SK-N-SH (cell line): ENCODE measurements at regions not wholly inside any gene's neighbourhood (a gene's known extent, or its start where the extent isn't known, plus 50 kb on each side); places are given as distances from the start of the nearest gene placed in this dataset.

Experiments
- CTCF ChIA-PET: fragments of 300-600, 350-600 bp; formaldehyde crosslinking; extraction: SDS; loops from one replicate; lab custom pipeline; 2021; lab: Yijun Ruan, JAX
- POLR2A ChIA-PET: fragments of 350-600 bp; sonication (Branson Sonifier 250); formaldehyde crosslinking; extraction: SDS; loops from one replicate; lab custom pipeline; 2020; ENCODE audit warnings: antibody characterized with exemption, inconsistent platforms; lab: Yijun Ruan, JAX
- DNase-seq: peaks from one replicate; pipeline ENCODE4 v3.0.0; 2012
- H2AFZ ChIP-seq: fragments of 200-600 bp; sonication (generic); 2 replicates; pipeline ENCODE4 v1.8.1; 2016; ENCODE audit warnings: antibody characterized with exemption, mild to moderate bottlenecking, low read depth
- H3F3A ChIP-seq: fragments of 200-600 bp; sonication (generic); replicated peaks from 2 replicates; pipeline ENCODE3; 2016; ENCODE audit warnings: antibody characterized with exemption, mild to moderate bottlenecking; ENCODE audit not compliant: insufficient read depth
- H3K27ac ChIP-seq, 2 experiments: fragments of 200-500 bp in 1 of 2; fragments of 200-600 bp in 1 of 2; sonication (Bioruptor generic) in 1 of 2; sonication (generic), shearing (Covaris generic) in 1 of 2; 2 replicates each; pipeline versions ENCODE4 v1.5.1 to v1.6.1; 2014 to 2016; ENCODE audit warnings: low read depth in 2 of 2, inconsistent platforms in 1 of 2, low read length in 1 of 2, mild to moderate bottlenecking in 1 of 2, mixed read lengths in 1 of 2
- H3K27me3 ChIP-seq: fragments of 200-600 bp; sonication (generic), shearing (Covaris generic); 2 replicates; pipeline ENCODE4 v1.6.1; 2016; ENCODE audit warnings: mixed run types; ENCODE audit not compliant: insufficient read depth
- H3K36me3 ChIP-seq, 2 experiments: fragments of 200-500 bp in 1 of 2; fragments of 200-600 bp in 1 of 2; sonication (Bioruptor generic) in 1 of 2; sonication (generic) in 1 of 2; replicated peaks in 1 of 2; 2 replicates each; pipeline versions ENCODE3 to v1.5.1; 2014 to 2016; ENCODE audit warnings: low read length in 1 of 2, mild to moderate bottlenecking in 1 of 2; ENCODE audit not compliant: insufficient read depth in 2 of 2, control insufficient read depth in 1 of 2
- H3K4me1 ChIP-seq, 2 experiments: fragments of 200-500 bp in 1 of 2; fragments of 200-600 bp in 1 of 2; sonication (Bioruptor generic) in 1 of 2; sonication (generic), shearing (Covaris generic) in 1 of 2; 2 replicates each; pipeline versions ENCODE4 v1.5.1 to v1.6.1; 2014 to 2016; ENCODE audit warnings: low read depth in 1 of 2, low read length in 1 of 2, mixed run types in 1 of 2; ENCODE audit not compliant: insufficient read depth in 2 of 2, control insufficient read depth in 1 of 2
- H3K4me2 ChIP-seq: fragments of 200-600 bp; sonication (generic), shearing (Covaris generic); 2 replicates; pipeline ENCODE4 v1.6.1; 2017; ENCODE audit warnings: mixed run types
- H3K4me3 ChIP-seq, 2 experiments: fragments of 200-500 bp in 1 of 2; fragments of 200-600 bp in 1 of 2; sonication (Bioruptor generic) in 1 of 2; sonication (generic), shearing (Covaris generic) in 1 of 2; 2 replicates each; pipeline versions ENCODE4 v1.5.1 to v1.8.1; 2014 to 2016; ENCODE audit warnings: low read depth in 2 of 2, inconsistent platforms in 1 of 2, low read length in 1 of 2, mild to moderate bottlenecking in 1 of 2, mixed read lengths in 1 of 2, moderate library complexity in 1 of 2
- H3K79me2 ChIP-seq: fragments of 200-600 bp; sonication (generic); 2 replicates; pipeline ENCODE4 v1.8.1; 2017; ENCODE audit warnings: mild to moderate bottlenecking; ENCODE audit not compliant: insufficient read depth
- H3K9ac ChIP-seq: fragments of 200-600 bp; sonication (generic); 2 replicates; pipeline ENCODE4 v1.6.1; 2017; ENCODE audit warnings: mixed run types
- H3K9me2 ChIP-seq: fragments of 200-600 bp; sonication (generic); 2 replicates; pipeline ENCODE4 v1.6.1; 2017; ENCODE audit warnings: mixed run types
- H3K9me3 ChIP-seq: fragments of 200-600 bp; sonication (generic); 2 replicates; pipeline ENCODE4 v1.6.1; 2017; ENCODE audit warnings: mixed run types, mild to moderate bottlenecking, moderate library complexity
- H4K20me1 ChIP-seq: fragments of 200-600 bp; sonication (generic); 2 replicates; pipeline ENCODE4 v1.6.1; 2017; ENCODE audit warnings: mild to moderate bottlenecking, mixed run types; ENCODE audit not compliant: insufficient read depth
- CHD2 ChIP-seq: fragments of 150-350 bp; IDR thresholded peaks from 2 replicates; pipeline ENCODE4 v1.6.1; 2018; ENCODE audit warnings: low read length; ENCODE audit not compliant: partially characterized antibody
- EP300 ChIP-seq, 2 experiments: IDR thresholded peaks; 2 replicates each; pipeline versions ENCODE4 v1.4.0 to v1.6.1; 2012; ENCODE audit warnings: borderline replicate concordance in 1 of 2, low read depth in 1 of 2, low read length in 1 of 2
- GATA2 ChIP-seq: sonication (generic); formaldehyde crosslinking; IDR thresholded peaks from 2 replicates; pipeline ENCODE4 v1.5.0; 2020; ENCODE audit warnings: mild to moderate bottlenecking, missing genetic modification reagents
- JUND ChIP-seq: IDR thresholded peaks from 2 replicates; pipeline ENCODE4 v1.4.0; 2012
- MEF2A ChIP-seq: IDR thresholded peaks from 2 replicates; pipeline ENCODE4 v1.4.0; 2012; ENCODE audit warnings: low read depth, borderline replicate concordance
- MXI1 ChIP-seq: IDR thresholded peaks from 2 replicates; pipeline ENCODE4 v1.6.1; 2012; ENCODE audit warnings: mild to moderate bottlenecking, low read depth, low read length, improper control_type of control experiment
- NRF1 ChIP-seq: IDR thresholded peaks from 2 replicates; pipeline ENCODE4 v1.6.1; 2012; ENCODE audit warnings: low read depth, mild to moderate bottlenecking, low read length
- RCOR1 ChIP-seq: fragments of 150-350 bp; IDR thresholded peaks from 2 replicates; pipeline ENCODE4 v1.6.1; 2017; ENCODE audit warnings: antibody characterized with exemption, low read length
- SMC3 ChIP-seq: IDR thresholded peaks from 2 replicates; pipeline ENCODE4 v1.6.1; 2012; ENCODE audit warnings: low read depth, low read length, improper control_type of control experiment
- TCF12 ChIP-seq: IDR thresholded peaks from 2 replicates; pipeline ENCODE4 v1.4.0; 2012
- WGBS: methylation state at CpG from one replicate; pipeline ENCODE4 v1.1.6; 2017; ENCODE audit warnings: low lambda C conversion rate; 5-methylcytosine and 5-hydroxymethylcytosine counted together
- TF ChIP-seq, protein P1 (sequence below): fragments of 150-350 bp; IDR thresholded peaks from 2 replicates; pipeline ENCODE4 v1.6.1; 2017; ENCODE audit warnings: antibody characterized with exemption, low read length, low read depth, borderline replicate concordance
- TF ChIP-seq, protein P2 (sequence below): IDR thresholded peaks from 2 replicates; pipeline ENCODE4; 2012
- TF ChIP-seq, protein P3 (sequence below): fragments of 150-350 bp; IDR thresholded peaks from 2 replicates; pipeline ENCODE4 v1.6.1; 2016; ENCODE audit warnings: mild to moderate bottlenecking, low read depth, low read length

DNA sequence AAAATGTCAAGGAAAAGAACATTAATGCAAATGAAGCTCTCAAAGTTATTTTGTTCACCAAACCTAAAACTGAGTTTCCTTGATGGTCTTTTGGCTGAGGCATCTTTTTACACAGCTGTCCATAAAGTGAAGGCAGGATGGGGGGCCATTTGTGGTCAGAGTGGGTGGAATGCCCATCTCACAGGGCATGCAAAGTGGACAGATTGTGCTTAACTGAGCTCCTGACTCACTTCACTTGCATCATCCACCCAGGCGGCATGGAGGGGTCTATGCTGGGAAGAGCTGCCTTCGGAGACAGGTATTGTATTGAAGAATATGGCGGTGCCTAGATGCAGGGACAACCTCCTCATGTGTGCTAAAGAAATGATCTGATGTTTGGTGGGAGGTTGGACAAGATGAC, 905.3 kb downstream of the KCNMA1 start (continued):
- TF ChIP-seq JUND, result no peak

DNA sequence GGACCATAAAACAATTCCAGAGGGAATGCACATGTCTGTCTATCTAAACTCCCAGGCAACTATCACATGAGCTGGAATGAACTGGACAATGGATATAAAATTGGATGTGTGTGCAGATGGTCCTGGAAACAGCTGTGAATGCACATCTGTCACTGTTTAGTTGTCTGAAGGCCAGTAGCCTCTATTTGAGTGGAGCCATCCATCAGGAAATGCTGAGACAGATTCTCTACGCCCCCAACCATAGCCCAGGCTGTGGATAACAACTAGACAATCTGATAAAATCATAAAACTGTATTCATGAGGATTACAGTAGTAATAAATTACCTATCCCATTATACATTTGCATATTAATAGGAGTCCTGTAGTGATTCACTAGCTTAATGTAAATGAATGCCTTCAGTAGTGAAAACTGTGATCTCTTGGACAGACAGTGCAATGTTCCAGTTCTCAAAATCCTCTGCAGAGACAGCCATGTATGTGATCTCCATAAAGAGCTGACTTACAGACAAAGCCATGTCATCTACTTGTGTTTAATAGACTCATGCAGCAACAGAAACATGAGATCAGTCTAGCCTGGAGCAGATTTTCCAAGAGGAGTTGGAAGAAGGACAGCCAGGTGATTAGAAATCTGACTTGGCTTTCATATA, 907.6 kb downstream of the KCNMA1 start:
- H2AFZ ChIP-seq, result no peak overlapping the region
- no peak overlapping the region for H3K4me3 ChIP-seq
- no peaks in the 10 kb centered on the region for H3K36me3 ChIP-seq
- TF ChIP-seq TCF12 (no peak), NRF1 (no peak), EP300 (IDR thresholded peaks at IDR 0.05; ENCODE audit: borderline replicate concordance in 1 of 2, low read depth in 1 of 2, low read length in 1 of 2) (peak in 1 of 2 experiments; percentile 86; a peak in 2 of 4 replicates), RCOR1 (peak; percentile 70), CHD2 (no peak), GATA2 (CRISPR knock-in tag) (peak; percentile 12; the same call in 1 of the 2 replicates), SMC3 (no peak), MEF2A (no peak), MXI1 (peak; percentile 45; the same call in 1 of the 2 replicates)
- TF ChIP-seq, protein P1, sequence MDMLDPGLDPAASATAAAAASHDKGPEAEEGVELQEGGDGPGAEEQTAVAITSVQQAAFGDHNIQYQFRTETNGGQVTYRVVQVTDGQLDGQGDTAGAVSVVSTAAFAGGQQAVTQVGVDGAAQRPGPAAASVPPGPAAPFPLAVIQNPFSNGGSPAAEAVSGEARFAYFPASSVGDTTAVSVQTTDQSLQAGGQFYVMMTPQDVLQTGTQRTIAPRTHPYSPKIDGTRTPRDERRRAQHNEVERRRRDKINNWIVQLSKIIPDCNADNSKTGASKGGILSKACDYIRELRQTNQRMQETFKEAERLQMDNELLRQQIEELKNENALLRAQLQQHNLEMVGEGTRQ, result no peak
- TF ChIP-seq, protein P2, sequence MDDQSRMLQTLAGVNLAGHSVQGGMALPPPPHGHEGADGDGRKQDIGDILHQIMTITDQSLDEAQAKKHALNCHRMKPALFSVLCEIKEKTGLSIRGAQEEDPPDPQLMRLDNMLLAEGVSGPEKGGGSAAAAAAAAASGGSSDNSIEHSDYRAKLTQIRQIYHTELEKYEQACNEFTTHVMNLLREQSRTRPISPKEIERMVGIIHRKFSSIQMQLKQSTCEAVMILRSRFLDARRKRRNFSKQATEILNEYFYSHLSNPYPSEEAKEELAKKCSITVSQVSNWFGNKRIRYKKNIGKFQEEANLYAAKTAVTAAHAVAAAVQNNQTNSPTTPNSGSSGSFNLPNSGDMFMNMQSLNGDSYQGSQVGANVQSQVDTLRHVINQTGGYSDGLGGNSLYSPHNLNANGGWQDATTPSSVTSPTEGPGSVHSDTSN, result no peak
- TF ChIP-seq, protein P3, sequence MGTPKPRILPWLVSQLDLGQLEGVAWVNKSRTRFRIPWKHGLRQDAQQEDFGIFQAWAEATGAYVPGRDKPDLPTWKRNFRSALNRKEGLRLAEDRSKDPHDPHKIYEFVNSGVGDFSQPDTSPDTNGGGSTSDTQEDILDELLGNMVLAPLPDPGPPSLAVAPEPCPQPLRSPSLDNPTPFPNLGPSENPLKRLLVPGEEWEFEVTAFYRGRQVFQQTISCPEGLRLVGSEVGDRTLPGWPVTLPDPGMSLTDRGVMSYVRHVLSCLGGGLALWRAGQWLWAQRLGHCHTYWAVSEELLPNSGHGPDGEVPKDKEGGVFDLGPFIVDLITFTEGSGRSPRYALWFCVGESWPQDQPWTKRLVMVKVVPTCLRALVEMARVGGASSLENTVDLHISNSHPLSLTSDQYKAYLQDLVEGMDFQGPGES, result no peak
- H3K9ac ChIP-seq, result no peak overlapping the region
- no peaks in the 10 kb centered on the region for H4K20me1 ChIP-seq
- H3K27me3 ChIP-seq, result no peaks in the 10 kb centered on the region
- ChIA-PET CTCF (interaction anchor here (0.7 to 1.2 kb wide), 4 partner anchors 13 to 241 kb away, joined by 3 to 5 read pairs (median 3); no protein-coding TSS in a partner anchor), POLR2A (interaction anchor here (0.8 to 1.1 kb wide), 2 partner anchors 150 to 1328 kb away, joined by 3 to 4 read pairs; partner anchors contain the start of gene ZNF503)
- WGBS, result 9% methylated on average over 1 of the region's 1 CpG
- H3K4me2 ChIP-seq, result no peak overlapping the region
- DNase-seq, result peak; percentile 36
- H3K27ac ChIP-seq, result peak overlapping the region in 1 of 2 experiments; percentile 82; a peak in 2 of 4 replicates
- no peaks in the 10 kb centered on the region for H3K9me3 ChIP-seq
- H3F3A ChIP-seq, result no peaks in the 10 kb centered on the region
- H3K9me2 ChIP-seq, result no peaks in the 10 kb centered on the region
- no peaks in the 10 kb centered on the region for H3K79me2 ChIP-seq
- no peaks in the 10 kb centered on the region; a peak in 1 of 4 replicates for H3K4me1 ChIP-seq
